Retinal pigment epithelial cell (primary cell): ENCODE measurements at regions not wholly inside any gene's neighbourhood (a gene's known extent, or its start where the extent isn't known, plus 50 kb on each side); places are given as distances from the start of the nearest gene placed in this dataset.

ENCODE experiments used
- DNase-seq: peaks from one replicate; pipeline ENCODE4 v3.0.0-alpha.2; 2010; ENCODE audit warnings: low read depth
- H3K4me3 ChIP-seq: 2 replicates; pipeline ENCODE4 v1.5.1; 2011; ENCODE audit warnings: mild to moderate bottlenecking, low read length, control low read depth, moderate library complexity
- CTCF ChIP-seq: conservative IDR thresholded peaks from 2 replicates; pipeline ENCODE4 v1.5.1; 2011; ENCODE audit warnings: low read depth, low read length, control low read depth, inconsistent platforms

- no peak overlapping the region for H3K4me3 ChIP-seq
- no peak for TF ChIP-seq CTCF
- no peak for DNase-seq
Observed at GRCh38 chr9:27634879-27635278, 61.6 kb upstream of the C9orf72 start.

GRCh38 chr9:27638716-27639115, 65.4 kb upstream of the C9orf72 start:
- TF ChIP-seq CTCF, result no peak
- DNase-seq, result no peak
- H3K4me3 ChIP-seq, result no peak overlapping the region

DNA sequence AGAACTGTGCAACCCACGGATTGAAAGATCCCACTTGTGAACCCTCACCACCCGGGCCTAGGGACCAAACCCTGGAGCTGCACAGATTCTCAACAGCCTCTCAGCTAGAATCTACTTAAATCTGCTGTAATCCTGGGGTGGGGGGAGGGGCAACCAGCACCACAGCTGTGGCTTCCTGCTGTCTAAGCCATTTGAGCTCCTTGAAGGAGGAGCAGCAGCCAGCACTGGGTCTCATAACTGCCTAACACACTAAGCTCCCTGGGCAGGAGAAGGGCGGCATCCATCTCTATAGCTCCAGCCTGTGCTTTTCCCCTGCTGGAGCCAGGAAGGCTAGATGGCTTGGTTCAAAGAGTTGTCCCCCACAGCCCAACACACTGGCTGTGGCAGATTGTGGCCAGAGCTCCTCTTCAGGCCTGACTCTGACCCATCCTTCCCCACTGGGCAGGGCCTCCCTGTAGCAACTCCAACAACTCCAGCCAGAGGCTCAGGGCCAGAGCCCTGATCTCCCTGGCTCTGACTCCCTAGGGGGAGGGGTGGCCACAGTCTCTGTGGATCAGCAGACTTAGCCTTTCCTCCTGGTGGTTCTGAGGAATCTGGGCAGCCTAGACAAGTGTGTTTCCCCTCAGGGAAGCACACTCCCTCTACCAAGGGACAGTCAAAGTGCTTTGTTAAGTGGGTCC, 72.0 kb upstream of the C9orf72 start:
- peak; percentile 43 for DNase-seq
- H3K4me3 ChIP-seq, result no peak overlapping the region
- TF ChIP-seq CTCF, result no peak

GRCh38 chr9:27653246-27653645, 80.0 kb upstream of the C9orf72 start:
- no peak overlapping the region for H3K4me3 ChIP-seq
- no peak for DNase-seq
- no peak for TF ChIP-seq CTCF

GRCh38 chr9:27653957-27654356, 80.7 kb upstream of the C9orf72 start:
- no peak for DNase-seq
- no peak for TF ChIP-seq CTCF
- H3K4me3 ChIP-seq, result no peak overlapping the region

DNA sequence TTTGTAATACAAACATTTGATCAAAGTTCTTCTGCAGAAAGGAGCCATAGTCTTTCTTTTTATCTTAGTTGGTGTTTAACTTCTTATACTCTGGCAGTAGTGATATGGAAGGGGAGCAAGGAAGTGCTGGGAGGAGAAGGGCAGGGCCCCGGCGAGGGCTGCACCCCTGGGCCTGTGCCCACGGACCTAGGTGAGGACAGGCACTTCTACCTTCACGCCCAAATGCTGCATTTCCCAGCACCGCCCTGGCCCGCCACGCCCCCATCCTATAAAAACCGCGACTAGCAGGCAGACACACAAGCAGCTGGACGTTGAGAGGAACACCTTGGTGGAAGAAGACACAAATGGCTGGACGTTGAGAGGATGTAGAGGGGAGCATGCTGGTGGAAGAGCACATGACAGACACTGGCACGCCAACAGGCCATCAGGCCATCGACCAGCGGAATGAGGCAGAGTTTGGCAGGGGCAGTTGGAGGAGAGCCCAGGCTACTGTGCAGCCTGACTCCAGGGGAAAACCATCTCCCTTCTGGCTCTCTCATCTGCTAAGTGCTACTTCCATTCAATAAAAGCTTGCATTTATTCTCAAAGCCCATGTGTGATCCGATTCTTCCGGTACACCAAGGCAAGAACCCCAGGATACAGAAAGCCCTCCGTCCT, 81.5 kb upstream of the C9orf72 start:
- DNase-seq, result no peak
- TF ChIP-seq CTCF, result no peak
- no peak overlapping the region for H3K4me3 ChIP-seq

- DNase-seq, result no peak
Observed at GRCh38 chr9:27655441-27655840, 82.2 kb upstream of the C9orf72 start.

More at GRCh38 chr9:27655441-27655840, 82.2 kb upstream of the C9orf72 start:
- no peak overlapping the region for H3K4me3 ChIP-seq
- TF ChIP-seq CTCF, result no peak
